Gastrocnemius medialis (tissue), 4 donors: ENCODE measurements at regions not wholly inside any gene's neighbourhood (a gene's known extent, or its start where the extent isn't known, plus 50 kb on each side); places are given as distances from the start of the nearest gene placed in this dataset.

Experiments used
- ATAC-seq, 2 donors: fragments of 150-250 bp; one replicate each; pipeline ENCODE4 v1.9.1; 2016
- DNase-seq, 2 donors: peaks; one replicate each; pipeline ENCODE4 v3.0.0-alpha.2; 2019
- H3K27ac ChIP-seq, 4 donors: fragments of 200-600 bp; sonication (generic); 1 replicate in 1 of 4; 2 replicates in 3 of 4; pipeline ENCODE4 v1.5.1; 2016 to 2018; ENCODE audit warnings: mild to moderate bottlenecking in 2 of 4, moderate library complexity in 1 of 4
- H3K27me3 ChIP-seq, 3 donors: fragments of 200-600 bp; sonication (generic) in 2 of 3; 1 replicate in 1 of 3; 2 replicates in 2 of 3; pipeline versions ENCODE4 v1.5.1 to v1.6.0; 2016 to 2019; ENCODE audit warnings: mild to moderate bottlenecking in 1 of 3, moderate library complexity in 1 of 3
- H3K36me3 ChIP-seq, 2 donors: fragments of 200-600 bp; sonication (generic) in 1 of 2; one replicate each; pipeline ENCODE4 v1.5.1; 2017 to 2018
- H3K4me1 ChIP-seq, 2 donors: fragments of 200-600 bp; sonication (generic) in 1 of 2; one replicate each; pipeline ENCODE4 v1.5.1; 2016 to 2017; ENCODE audit warnings: mild to moderate bottlenecking in 2 of 2
- H3K4me3 ChIP-seq, 4 donors: fragments of 200-600 bp; sonication (generic) in 3 of 4; 1 replicate in 1 of 4; 2 replicates in 3 of 4; pipeline ENCODE4 v1.5.1; 2016 to 2019; ENCODE audit warnings: mild to moderate bottlenecking in 2 of 4
- H3K9me3 ChIP-seq, 3 donors: fragments of 200-600 bp; sonication (generic) in 2 of 3; 1 replicate in 1 of 3; 2 replicates in 2 of 3; pipeline ENCODE4 v1.5.1; 2016 to 2019
- POLR2A ChIP-seq, 2 donors: fragments of 450-650 bp; IDR thresholded peaks; one replicate each; pipeline ENCODE4 v1.6.1; 2017; ENCODE audit warnings: antibody characterized with exemption in 2 of 2, mild to moderate bottlenecking in 2 of 2, moderate library complexity in 2 of 2
- in situ Hi-C, 4 donors: fragments of 200-750 bp; cut with MboI; loops; one replicate each; pipeline versions ENCODE4 v1.15.0 to v1.8.0; 2017; ENCODE audit warnings: low sequenced_read_pairs in 4 of 4
- intact Hi-C: fragments of 100-400 bp; cut with DNase I; formaldehyde crosslinking; loops from one replicate; pipeline ENCODE4 v1.15.1; 2023; ENCODE audit warnings: low total_unique reads
- TF ChIP-seq, protein P1 (sequence below), 5 experiments: fragments of 450-650 bp in 3 of 5; fragments of 200-600 bp in 2 of 5; sonication (generic) in 2 of 5; IDR thresholded peaks in 4 of 5; conservative IDR thresholded peaks in 1 of 5; 1 replicate in 4 of 5; 2 replicates in 1 of 5; pipeline ENCODE4 v1.5.1; 2016 to 2019; ENCODE audit warnings: antibody characterized with exemption in 5 of 5, mild to moderate bottlenecking in 3 of 5, moderate library complexity in 3 of 5

DNA sequence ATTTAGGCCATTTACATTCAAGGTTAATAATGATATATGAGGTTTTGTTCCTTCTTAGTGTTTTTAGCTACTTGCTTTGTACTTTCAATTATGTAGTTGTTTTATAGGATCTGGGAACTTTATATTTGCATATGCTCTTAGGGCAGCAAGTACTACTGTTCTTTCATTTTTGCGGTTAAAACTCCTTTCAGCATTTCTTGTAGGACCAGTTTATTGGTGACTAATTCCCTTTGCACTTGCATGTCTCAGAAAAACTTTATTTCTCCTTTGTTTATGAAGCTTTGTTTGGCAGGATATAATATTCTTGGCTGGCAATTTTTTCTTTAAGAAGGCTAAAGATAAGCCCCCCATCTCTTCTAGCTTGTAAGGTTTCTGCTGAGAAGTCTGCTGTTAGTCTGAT is 131.3 kb upstream of the CDH8 start:
- ATAC-seq = no peak
- Histone ChIP-seq H3K36me3 (no peaks in the 10 kb centered on the region), H3K4me3 (no peak overlapping the region), H3K27me3 (no peaks in the 10 kb centered on the region), H3K9me3 (no peaks in the 10 kb centered on the region), H3K4me1 (no peaks in the 10 kb centered on the region), H3K27ac (no peak overlapping the region)
- TF ChIP-seq, protein P1, sequence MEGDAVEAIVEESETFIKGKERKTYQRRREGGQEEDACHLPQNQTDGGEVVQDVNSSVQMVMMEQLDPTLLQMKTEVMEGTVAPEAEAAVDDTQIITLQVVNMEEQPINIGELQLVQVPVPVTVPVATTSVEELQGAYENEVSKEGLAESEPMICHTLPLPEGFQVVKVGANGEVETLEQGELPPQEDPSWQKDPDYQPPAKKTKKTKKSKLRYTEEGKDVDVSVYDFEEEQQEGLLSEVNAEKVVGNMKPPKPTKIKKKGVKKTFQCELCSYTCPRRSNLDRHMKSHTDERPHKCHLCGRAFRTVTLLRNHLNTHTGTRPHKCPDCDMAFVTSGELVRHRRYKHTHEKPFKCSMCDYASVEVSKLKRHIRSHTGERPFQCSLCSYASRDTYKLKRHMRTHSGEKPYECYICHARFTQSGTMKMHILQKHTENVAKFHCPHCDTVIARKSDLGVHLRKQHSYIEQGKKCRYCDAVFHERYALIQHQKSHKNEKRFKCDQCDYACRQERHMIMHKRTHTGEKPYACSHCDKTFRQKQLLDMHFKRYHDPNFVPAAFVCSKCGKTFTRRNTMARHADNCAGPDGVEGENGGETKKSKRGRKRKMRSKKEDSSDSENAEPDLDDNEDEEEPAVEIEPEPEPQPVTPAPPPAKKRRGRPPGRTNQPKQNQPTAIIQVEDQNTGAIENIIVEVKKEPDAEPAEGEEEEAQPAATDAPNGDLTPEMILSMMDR (IDR thresholded peaks at IDR 0.05 in 4 of 5, conservative IDR thresholded peaks at IDR 0.05 in 1 of 5) = no peak
- TF ChIP-seq POLR2A (IDR thresholded peaks at IDR 0.05) = no peak
- intact Hi-C loops = no loop called here
- in situ Hi-C loops = no loop called here
- DNase-seq = no peak

DNA sequence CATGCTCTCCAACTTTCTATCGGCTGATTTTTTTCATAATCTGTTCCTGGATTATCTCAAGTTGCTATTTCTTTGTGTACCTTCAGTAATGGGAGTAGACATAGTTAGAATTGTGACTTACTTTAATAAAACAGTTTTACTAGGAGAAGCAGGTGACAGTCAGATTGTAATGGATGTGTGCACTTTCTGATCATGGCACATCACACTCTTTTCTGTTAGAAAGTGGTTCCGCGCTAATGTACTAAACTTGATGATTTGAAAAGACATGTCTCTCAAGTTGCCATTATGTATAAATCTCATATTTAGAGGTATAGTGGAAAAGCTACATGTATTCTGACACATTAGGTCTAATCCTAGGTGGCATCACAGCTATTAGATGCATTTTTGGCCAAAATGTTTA is 121.3 kb upstream of the CDH8 start:
- intact Hi-C loops (no loop called here), in situ Hi-C loops (no loop called here)
- Histone ChIP-seq H3K36me3 (no peaks in the 10 kb centered on the region), H3K9me3 (no peaks in the 10 kb centered on the region), H3K27me3 (no peaks in the 10 kb centered on the region), H3K4me1 (no peaks in the 10 kb centered on the region), H3K4me3 (no peak overlapping the region), H3K27ac (no peak overlapping the region)
- no peak for ATAC-seq
- TF ChIP-seq POLR2A (IDR thresholded peaks at IDR 0.05) = no peak
- TF ChIP-seq, protein P1 (IDR thresholded peaks at IDR 0.05 in 4 of 5, conservative IDR thresholded peaks at IDR 0.05 in 1 of 5) = no peak
- DNase-seq = no peak

DNA sequence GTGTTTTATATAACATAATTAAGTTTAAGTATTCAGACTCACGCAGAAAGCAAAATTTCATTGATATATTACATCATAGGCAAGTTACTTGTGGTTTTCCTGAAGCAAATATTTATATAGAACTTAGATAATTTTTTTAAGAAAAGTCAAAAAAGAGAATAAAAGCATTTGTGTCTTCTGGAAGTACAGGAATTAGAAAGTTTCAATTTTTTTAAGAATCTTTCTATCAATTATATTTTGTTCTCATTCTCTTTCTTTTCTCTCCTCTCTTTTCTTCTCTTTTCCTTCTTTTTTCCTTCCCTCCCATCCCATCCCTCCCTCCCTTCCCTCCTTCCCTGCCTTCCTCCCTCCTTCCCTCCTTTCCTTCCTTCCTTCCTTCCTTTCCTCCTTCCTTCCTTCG is 120.7 kb upstream of the CDH8 start:
- TF ChIP-seq, protein P1 (IDR thresholded peaks at IDR 0.05 in 4 of 5, conservative IDR thresholded peaks at IDR 0.05 in 1 of 5) = no peak
- no peak for TF ChIP-seq POLR2A (IDR thresholded peaks at IDR 0.05)

DNA sequence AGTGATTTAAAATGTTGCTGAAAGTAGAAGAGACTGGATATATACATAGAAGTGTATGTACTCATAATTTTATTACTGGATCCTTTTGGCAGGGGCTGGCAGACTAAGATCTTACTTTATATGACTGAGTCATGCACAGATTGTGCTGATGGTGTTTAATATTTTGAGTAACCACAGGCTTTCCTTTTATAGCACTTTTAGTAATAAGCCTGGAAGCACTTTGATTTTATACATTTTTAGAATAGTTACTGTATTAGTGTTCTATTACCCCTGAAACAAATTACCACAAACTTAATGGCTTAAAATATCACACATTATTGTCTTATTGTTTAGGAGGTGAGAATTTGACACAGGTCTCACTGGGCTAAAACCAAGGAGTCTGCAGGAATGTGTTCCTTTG is 113.4 kb upstream of the CDH8 start:
- no peaks in the 10 kb centered on the region for H3K4me1 ChIP-seq
- in situ Hi-C loops = no loop called here
- ATAC-seq (no peak), DNase-seq (no peak)
- H3K36me3 ChIP-seq = no peaks in the 10 kb centered on the region
- no peak for TF ChIP-seq POLR2A (IDR thresholded peaks at IDR 0.05)
- TF ChIP-seq, protein P1 (IDR thresholded peaks at IDR 0.05 in 4 of 5, conservative IDR thresholded peaks at IDR 0.05 in 1 of 5) = no peak
- H3K27me3 ChIP-seq = no peaks in the 10 kb centered on the region
- no peak overlapping the region for H3K27ac ChIP-seq
- no peak overlapping the region for H3K4me3 ChIP-seq
- H3K9me3 ChIP-seq = no peaks in the 10 kb centered on the region
- intact Hi-C loops = no loop called here

More for the DNA sequence above, 120.7 kb upstream of the CDH8 start:
- H3K36me3 ChIP-seq = no peaks in the 10 kb centered on the region
- H3K27me3 ChIP-seq = no peaks in the 10 kb centered on the region
- no peaks in the 10 kb centered on the region for H3K9me3 ChIP-seq
- DNase-seq (no peak), ATAC-seq (no peak)
- no peaks in the 10 kb centered on the region for H3K4me1 ChIP-seq
- in situ Hi-C loops = no loop called here
- H3K27ac ChIP-seq = no peak overlapping the region
- intact Hi-C loops = no loop called here
- no peak overlapping the region for H3K4me3 ChIP-seq

DNA sequence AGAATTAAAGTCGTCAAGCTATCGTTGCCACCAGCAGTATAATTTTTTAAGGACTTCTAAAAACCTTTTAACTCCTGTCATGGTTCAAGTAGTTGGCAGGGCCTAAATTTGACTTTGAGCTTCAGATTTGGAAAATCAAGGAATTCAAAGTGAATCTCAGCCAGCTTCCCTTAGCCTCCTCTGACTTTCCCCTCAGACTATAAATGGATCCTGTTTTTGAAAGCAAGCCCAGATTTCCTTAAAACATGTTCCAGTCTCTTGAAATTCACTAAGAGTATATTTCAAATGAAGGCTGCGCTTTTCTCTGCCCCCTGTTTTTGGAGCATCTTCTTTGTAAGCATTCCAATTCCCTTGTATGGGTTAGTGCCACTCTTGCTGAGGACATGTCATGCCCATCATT is 101.8 kb upstream of the CDH8 start:
- Histone ChIP-seq H3K9me3 (no peaks in the 10 kb centered on the region), H3K4me1 (no peaks in the 10 kb centered on the region), H3K36me3 (no peaks in the 10 kb centered on the region), H3K27ac (no peak overlapping the region), H3K27me3 (no peaks in the 10 kb centered on the region), H3K4me3 (no peak overlapping the region)
- intact Hi-C loops = no loop called here
- DNase-seq (no peak), ATAC-seq (no peak)
- TF ChIP-seq, protein P1 (IDR thresholded peaks at IDR 0.05 in 4 of 5, conservative IDR thresholded peaks at IDR 0.05 in 1 of 5) = no peak
- TF ChIP-seq POLR2A (IDR thresholded peaks at IDR 0.05) = no peak
- in situ Hi-C loops = no loop called here
